ENCODE measurements at regions not wholly inside any gene's neighbourhood (a gene's known extent, or its start where the extent isn't known, plus 50 kb on each side); places are given as distances from the start of the nearest gene placed in this dataset.

GRCh38 chr11:28976012-28976800 lies 868.0 kb downstream of the METTL15 start:
- H3K4me1 ChIP-seq, result no peaks in the 10 kb centered on the region

GRCh38 chr11:28969832-28970231 lies 861.6 kb downstream of the METTL15 start:
- no peak for DNase-seq (ENCODE audit: low spot score)
- no peaks in the 10 kb centered on the region for H3K9me3 ChIP-seq
- no peaks in the 10 kb centered on the region for H3K4me1 ChIP-seq
- no peak overlapping the region for H3K4me3 ChIP-seq
- no peaks in the 10 kb centered on the region for H3K27me3 ChIP-seq
- no peak for TF ChIP-seq CTCF (IDR thresholded peaks at IDR 0.05)
- no peak overlapping the region for H3K27ac ChIP-seq
- H3K36me3 ChIP-seq, result no peaks in the 10 kb centered on the region

More at GRCh38 chr11:28976012-28976800, 868.0 kb downstream of the METTL15 start:
- DNase-seq (ENCODE audit: low spot score), result no peak
- H3K36me3 ChIP-seq, result no peaks in the 10 kb centered on the region
- H3K27me3 ChIP-seq, result no peaks in the 10 kb centered on the region
- no peak overlapping the region for H3K27ac ChIP-seq
- no peak for TF ChIP-seq CTCF (IDR thresholded peaks at IDR 0.05)
- no peaks in the 10 kb centered on the region for H3K9me3 ChIP-seq
- H3K4me3 ChIP-seq, result no peak overlapping the region

GRCh38 chr11:28966951-28967350 lies 858.8 kb downstream of the METTL15 start:
- Histone ChIP-seq H3K27me3 (no peaks in the 10 kb centered on the region), H3K4me3 (no peak overlapping the region)
- TF ChIP-seq CTCF (IDR thresholded peaks at IDR 0.05), result no peak

GRCh38 chr11:28965819-28966218 lies 857.6 kb downstream of the METTL15 start:
- no peaks in the 10 kb centered on the region for H3K36me3 ChIP-seq

More at GRCh38 chr11:28966951-28967350, 858.8 kb downstream of the METTL15 start:
- no peak overlapping the region for H3K27ac ChIP-seq
- H3K9me3 ChIP-seq, result no peaks in the 10 kb centered on the region
- no peaks in the 10 kb centered on the region for H3K36me3 ChIP-seq
- H3K4me1 ChIP-seq, result no peaks in the 10 kb centered on the region
- no peak for DNase-seq (ENCODE audit: low spot score)

GRCh38 chr11:28964811-28965210 lies 856.6 kb downstream of the METTL15 start:
- DNase-seq (ENCODE audit: low spot score), result no peak
- no peaks in the 10 kb centered on the region for H3K4me1 ChIP-seq
- H3K4me3 ChIP-seq, result no peak overlapping the region

More at GRCh38 chr11:28965819-28966218, 857.6 kb downstream of the METTL15 start:
- no peak overlapping the region for H3K4me3 ChIP-seq
- DNase-seq (ENCODE audit: low spot score), result no peak
- H3K27me3 ChIP-seq, result no peaks in the 10 kb centered on the region
- H3K4me1 ChIP-seq, result no peaks in the 10 kb centered on the region
- no peak overlapping the region for H3K27ac ChIP-seq
- TF ChIP-seq CTCF (IDR thresholded peaks at IDR 0.05), result no peak
- H3K9me3 ChIP-seq, result no peaks in the 10 kb centered on the region

More at GRCh38 chr11:28964811-28965210, 856.6 kb downstream of the METTL15 start:
- no peaks in the 10 kb centered on the region for H3K36me3 ChIP-seq
- TF ChIP-seq CTCF (IDR thresholded peaks at IDR 0.05), result no peak
- no peaks in the 10 kb centered on the region for H3K9me3 ChIP-seq
- H3K27ac ChIP-seq, result no peak overlapping the region
- H3K27me3 ChIP-seq, result no peaks in the 10 kb centered on the region

All from right atrium auricular region (tissue), 2 donors.